ENCODE measurements at regions not wholly inside any gene's neighbourhood (a gene's known extent, or its start where the extent isn't known, plus 50 kb on each side); places are given as distances from the start of the nearest gene placed in this dataset.
A peak's percentile ranks its signal among the peaks of the same experiment; 100 is the strongest.
"Not testable (repeated sequence)": the region's sequence is repeated elsewhere in the genome, so short reads cannot be mapped to it uniquely, and the experiment has no call there.

- no peak for DNase-seq
- Mint-ChIP-seq H3K36me3 (ENCODE audit: unreplicated experiment) (no peaks in the 10 kb centered on the region), H3K4me1 (ENCODE audit: low read depth, unreplicated experiment) (peaks cover 13% of the 10 kb centered on the region), H3K27me3 (ENCODE audit: unreplicated experiment) (no peaks in the 10 kb centered on the region), H3K27ac (ENCODE audit: unreplicated experiment) (no peak overlapping the region), H3K4me3 (ENCODE audit: unreplicated experiment) (no peak overlapping the region), H3K9me3 (ENCODE audit: unreplicated experiment) (no peaks in the 10 kb centered on the region)
- TF ChIP-seq CTCF (IDR thresholded peaks at IDR 0.05; ENCODE audit: partially characterized antibody, unreplicated experiment) = no peak
Observed at GRCh38 chr1:218518216-218518740, 173.1 kb downstream of the TGFB2 start.

DNA sequence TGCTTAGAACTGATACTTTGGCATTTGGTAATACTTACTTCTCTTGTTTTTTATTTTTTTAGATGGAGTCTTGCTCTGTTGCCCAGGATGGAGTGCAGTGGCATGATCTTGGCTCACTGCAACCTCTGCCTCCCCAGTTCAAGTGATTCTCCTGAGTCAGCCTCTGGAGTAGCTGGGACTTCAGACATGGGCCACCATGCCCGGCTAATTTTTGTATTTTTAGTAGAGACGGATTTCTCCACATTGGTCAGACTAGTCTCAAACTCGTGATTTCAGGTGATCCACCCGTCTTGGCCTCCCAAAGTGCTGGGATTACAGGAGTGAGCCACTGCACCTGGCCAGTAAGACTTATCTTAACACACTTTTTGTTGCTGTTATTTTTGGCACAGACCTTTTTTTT, 175.5 kb downstream of the TGFB2 start:
- H3K27me3 Mint-ChIP-seq (ENCODE audit: unreplicated experiment); H3K4me3 Mint-ChIP-seq (ENCODE audit: unreplicated experiment); DNase-seq; H3K27ac Mint-ChIP-seq (ENCODE audit: unreplicated experiment); H3K36me3 Mint-ChIP-seq (ENCODE audit: unreplicated experiment); H3K9me3 Mint-ChIP-seq (ENCODE audit: unreplicated experiment): not testable (repeated sequence)
- peaks cover 13% of the 10 kb centered on the region for H3K4me1 Mint-ChIP-seq (ENCODE audit: low read depth, unreplicated experiment)

- Mint-ChIP-seq H3K27me3 (ENCODE audit: unreplicated experiment) (no peaks in the 10 kb centered on the region), H3K9me3 (ENCODE audit: unreplicated experiment) (no peaks in the 10 kb centered on the region), H3K4me3 (ENCODE audit: unreplicated experiment) (no peak overlapping the region), H3K4me1 (ENCODE audit: low read depth, unreplicated experiment) (peaks cover 13% of the 10 kb centered on the region), H3K27ac (ENCODE audit: unreplicated experiment) (no peak overlapping the region), H3K36me3 (ENCODE audit: unreplicated experiment) (no peaks in the 10 kb centered on the region)
- DNase-seq = peak; percentile 19
- TF ChIP-seq CTCF (IDR thresholded peaks at IDR 0.05; ENCODE audit: partially characterized antibody, unreplicated experiment) = peak; percentile 71
Observed at GRCh38 chr1:218521414-218522169, 176.5 kb downstream of the TGFB2 start.

GRCh38 chr1:218524526-218524925, 179.4 kb downstream of the TGFB2 start:
- Mint-ChIP-seq H3K4me1 (ENCODE audit: low read depth, unreplicated experiment) (no peaks in the 10 kb centered on the region), H3K9me3 (ENCODE audit: unreplicated experiment) (no peaks in the 10 kb centered on the region), H3K27me3 (ENCODE audit: unreplicated experiment) (no peaks in the 10 kb centered on the region), H3K36me3 (ENCODE audit: unreplicated experiment) (no peaks in the 10 kb centered on the region), H3K4me3 (ENCODE audit: unreplicated experiment) (no peak overlapping the region), H3K27ac (ENCODE audit: unreplicated experiment) (no peak overlapping the region)
- no peak for TF ChIP-seq CTCF (IDR thresholded peaks at IDR 0.05; ENCODE audit: partially characterized antibody, unreplicated experiment)
- no peak for DNase-seq

- Mint-ChIP-seq H3K4me3 (ENCODE audit: unreplicated experiment) (no peak overlapping the region), H3K36me3 (ENCODE audit: unreplicated experiment) (no peaks in the 10 kb centered on the region), H3K9me3 (ENCODE audit: unreplicated experiment) (no peaks in the 10 kb centered on the region), H3K27ac (ENCODE audit: unreplicated experiment) (no peak overlapping the region), H3K27me3 (ENCODE audit: unreplicated experiment) (no peaks in the 10 kb centered on the region), H3K4me1 (ENCODE audit: low read depth, unreplicated experiment) (no peaks in the 10 kb centered on the region)
- no peak for TF ChIP-seq CTCF (IDR thresholded peaks at IDR 0.05; ENCODE audit: partially characterized antibody, unreplicated experiment)
- DNase-seq = no peak
Observed at GRCh38 chr1:218525031-218525430, 179.9 kb downstream of the TGFB2 start.
